GM19324 (cell line): ENCODE measurements at regions not wholly inside any gene's neighbourhood (a gene's known extent, or its start where the extent isn't known, plus 50 kb on each side); places are given as distances from the start of the nearest gene placed in this dataset.

Experiments used
- ATAC-seq: cut with Tn5 transposase; IDR thresholded peaks from one replicate; pipeline ENCODE4 v1.9.1; 2021; ENCODE audit warnings: mild to moderate bottlenecking, moderate library complexity; ENCODE audit not compliant: unreplicated experiment, low FRiP score

DNA sequence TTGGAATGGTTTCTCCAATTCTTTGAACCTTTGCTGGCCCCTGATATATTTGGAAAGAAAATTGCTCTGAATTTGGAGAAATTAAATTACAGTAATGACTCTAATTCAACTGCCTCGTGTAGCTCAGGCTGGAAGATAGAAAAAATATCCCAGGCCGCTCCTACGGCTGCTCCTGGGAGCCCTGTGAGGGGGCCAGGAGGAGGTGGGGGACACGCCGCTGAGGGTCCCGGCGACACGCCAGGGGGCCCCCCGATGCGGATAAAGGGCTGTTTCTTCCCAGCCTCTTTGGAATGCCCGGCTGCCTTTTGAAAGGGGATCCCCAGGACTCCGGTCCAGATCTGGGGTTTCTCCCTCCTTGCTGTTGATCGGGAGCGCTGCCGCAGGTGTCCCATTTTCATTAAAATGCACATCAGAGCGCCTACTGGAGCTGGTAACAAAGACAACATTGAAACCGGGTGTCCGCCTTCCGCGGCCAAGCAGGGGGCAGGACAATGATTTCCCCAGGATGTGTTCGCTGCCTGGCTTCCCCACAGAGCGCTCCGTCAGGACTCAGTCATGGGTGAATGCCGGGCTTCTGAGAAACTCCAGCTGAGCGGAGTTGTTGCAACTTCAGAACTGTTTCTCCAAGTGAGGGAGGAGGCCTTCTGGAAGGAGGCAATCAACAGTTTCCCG, 200.1 kb upstream of the KBTBD8 start:
- no peak for ATAC-seq

GRCh38 chr3:66800941-66801545, 197.1 kb upstream of the KBTBD8 start:
- ATAC-seq, result no peak

- ATAC-seq, result no peak
Measured at GRCh38 chr3:66803206-66803605, 194.9 kb upstream of the KBTBD8 start.

GRCh38 chr3:66803721-66804695, 194.1 kb upstream of the KBTBD8 start:
- no peak for ATAC-seq

DNA sequence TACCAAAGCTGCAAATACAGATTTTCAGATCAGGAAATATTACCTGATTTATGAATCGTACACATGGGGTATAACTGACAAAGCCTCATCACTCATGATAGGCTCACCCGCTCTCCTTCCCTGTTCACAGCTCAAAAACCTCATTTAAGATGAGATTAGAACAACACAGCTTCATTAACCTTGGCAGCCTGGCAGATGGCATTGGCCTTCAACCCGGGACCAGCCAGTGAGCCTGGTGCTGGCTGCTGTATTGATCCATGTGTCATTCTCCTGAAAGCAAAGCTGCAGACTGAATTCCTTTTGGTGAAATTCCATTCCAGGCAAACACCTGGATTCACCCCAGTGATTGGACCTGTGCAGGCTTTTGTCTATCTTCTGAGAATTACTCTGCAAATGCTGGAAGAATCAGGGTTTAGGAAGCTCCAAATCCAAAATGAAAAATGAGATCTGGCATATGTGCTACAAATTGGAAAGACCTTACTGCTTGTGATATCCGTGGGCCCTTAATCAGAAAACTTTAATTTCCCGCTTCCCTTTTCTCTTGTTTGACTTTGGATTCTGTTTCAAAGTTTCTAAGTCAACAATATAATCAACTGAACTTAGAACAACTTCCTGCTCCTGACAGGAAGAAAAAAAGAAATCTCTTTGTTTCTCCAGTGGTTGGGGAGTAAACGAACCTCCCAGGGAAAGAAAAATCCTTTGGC, 189.1 kb upstream of the KBTBD8 start:
- ATAC-seq, result no peak

DNA sequence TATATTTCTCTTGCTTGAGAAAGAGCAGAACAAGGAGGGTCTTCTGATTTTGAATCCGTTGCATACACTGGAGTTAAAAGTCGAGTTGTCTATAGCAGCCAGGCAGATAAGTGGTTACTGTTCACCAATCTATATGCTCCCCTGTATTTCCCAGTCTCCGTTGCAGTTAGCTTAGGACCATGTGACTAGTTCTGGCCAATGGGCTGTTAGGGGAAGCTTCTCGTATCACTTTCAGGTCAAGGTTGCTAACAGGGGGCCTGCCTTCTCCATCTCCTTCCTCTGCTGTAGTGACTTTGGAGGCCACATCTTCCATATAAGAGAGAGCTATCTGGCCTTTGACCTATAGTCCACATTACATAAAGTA, 188.5 kb upstream of the KBTBD8 start:
- no peak for ATAC-seq

DNA sequence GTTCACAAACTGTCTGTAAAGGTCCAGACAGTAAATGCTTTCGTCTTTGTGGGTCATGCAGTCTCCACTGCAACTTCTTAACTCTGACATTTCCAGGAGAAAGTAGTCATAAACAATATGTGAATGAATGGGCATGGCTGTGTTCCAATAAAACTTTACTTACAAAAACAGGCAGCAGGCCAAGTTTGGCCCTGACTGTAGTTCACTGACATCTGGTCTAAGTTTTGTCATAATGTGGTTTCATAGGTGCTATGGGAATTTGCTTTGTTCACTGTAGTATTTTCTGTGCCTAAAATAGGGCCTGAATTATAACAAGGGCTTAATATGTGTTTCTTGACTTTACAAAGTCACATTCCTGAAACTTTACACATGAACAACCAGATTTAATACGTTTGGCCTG, 186.0 kb upstream of the KBTBD8 start:
- ATAC-seq, result no peak

DNA sequence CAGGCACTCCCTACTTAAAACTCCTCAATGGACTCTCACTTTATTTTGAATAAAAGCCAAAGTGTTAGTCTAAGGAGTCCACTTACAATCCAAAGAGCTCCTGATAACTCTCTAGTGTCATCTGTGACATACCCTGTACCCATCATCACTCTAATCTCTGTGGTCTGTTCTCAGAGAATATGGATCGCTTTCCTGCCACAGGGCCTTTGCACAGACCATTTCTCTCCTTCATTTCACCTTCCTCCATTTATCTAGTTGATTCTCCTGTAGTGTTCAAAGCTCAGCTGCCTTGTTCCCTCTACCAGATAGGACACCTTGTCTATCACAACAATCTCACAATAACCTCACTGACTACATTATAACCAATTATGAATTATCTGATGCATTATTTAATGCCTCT, 185.4 kb upstream of the KBTBD8 start:
- no peak for ATAC-seq

- no peak for ATAC-seq
Measured at GRCh38 chr3:66816090-66816761, 181.9 kb upstream of the KBTBD8 start.

GRCh38 chr3:66817951-66818557, 180.1 kb upstream of the KBTBD8 start:
- ATAC-seq, result no peak

GRCh38 chr3:66819993-66820501, 178.1 kb upstream of the KBTBD8 start:
- ATAC-seq, result no peak

GRCh38 chr3:66822186-66823008, 175.7 kb upstream of the KBTBD8 start:
- peak; percentile 92 for ATAC-seq

- ATAC-seq, result no peak
Measured at GRCh38 chr3:66823009-66823397, 175.1 kb upstream of the KBTBD8 start.

GRCh38 chr3:66823532-66823931, 174.6 kb upstream of the KBTBD8 start:
- ATAC-seq, result no peak

GRCh38 chr3:66825375-66825774, 172.7 kb upstream of the KBTBD8 start:
- ATAC-seq, result no peak

DNA sequence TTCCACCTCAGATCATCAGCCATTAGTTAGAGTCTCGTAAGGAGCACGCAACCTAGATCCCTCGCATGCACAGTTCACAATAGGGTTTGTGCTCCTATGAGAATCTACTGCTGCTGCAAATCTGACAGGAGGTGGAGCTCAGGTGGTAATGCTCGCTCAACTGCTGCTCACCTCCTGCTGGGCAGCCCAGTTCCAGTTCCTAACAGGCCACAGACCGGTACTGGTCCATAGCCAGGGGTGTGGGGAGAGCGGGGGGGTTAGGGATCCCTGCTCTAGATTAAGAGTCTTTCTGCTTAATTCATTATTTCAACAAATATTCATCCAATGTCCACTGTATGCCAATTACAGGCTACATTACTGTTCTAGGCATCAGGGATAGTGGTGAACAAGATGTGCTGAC, 170.4 kb upstream of the KBTBD8 start:
- no peak for ATAC-seq

DNA sequence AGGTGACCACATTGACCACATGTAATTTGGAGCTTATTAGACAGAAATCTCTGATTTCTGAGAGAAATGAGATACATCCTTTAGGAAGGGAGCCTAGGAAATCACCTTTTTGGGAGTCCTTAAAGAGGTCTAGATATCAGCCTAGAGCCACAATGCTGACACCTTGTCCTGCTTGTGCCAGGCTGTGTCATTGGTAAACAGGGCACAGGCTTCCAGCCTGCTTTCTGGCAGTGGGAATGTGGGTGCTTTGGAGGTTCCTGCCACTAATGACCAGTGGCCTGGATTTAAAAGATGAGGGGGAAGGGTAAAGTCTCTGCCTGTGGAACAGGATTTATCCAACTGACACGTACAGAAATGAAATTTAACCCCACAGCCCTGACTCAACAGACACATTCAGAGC, 169.8 kb upstream of the KBTBD8 start:
- ATAC-seq, result no peak

DNA sequence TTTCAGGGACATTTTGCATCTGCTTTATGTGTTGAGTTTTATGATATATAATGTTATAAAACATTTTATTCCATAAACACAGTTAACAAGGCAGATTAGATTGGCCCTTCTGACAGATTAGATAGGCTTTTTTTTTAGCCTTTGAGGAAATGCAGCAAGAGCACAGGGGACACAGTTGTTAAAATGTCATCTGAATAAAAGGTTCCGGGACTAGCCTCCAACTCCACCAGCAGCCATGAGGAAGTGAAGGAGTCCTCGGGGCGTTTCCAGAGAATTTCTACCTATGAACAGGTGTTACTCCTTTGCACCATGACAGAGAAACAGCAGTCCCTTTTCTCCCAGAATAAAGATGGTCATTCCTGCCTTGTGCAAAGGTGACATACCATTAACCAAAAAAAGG, 167.8 kb upstream of the KBTBD8 start:
- no peak for ATAC-seq

- no peak for ATAC-seq
Measured at GRCh38 chr3:66831931-66832330, 166.2 kb upstream of the KBTBD8 start.
